H9 (cell line): ENCODE measurements at regions not wholly inside any gene's neighbourhood (a gene's known extent, or its start where the extent isn't known, plus 50 kb on each side); places are given as distances from the start of the nearest gene placed in this dataset.
"Not testable (repeated sequence)": the region's sequence is repeated elsewhere in the genome, so short reads cannot be mapped to it uniquely, and the experiment has no call there.

Source experiments
- DNase-seq: peaks from one replicate; pipeline ENCODE4 v3.0.0-alpha.2; 2017
- H2AFZ ChIP-seq: one replicate; pipeline ENCODE4 v1.6.1; 2013; ENCODE audit warnings: mild to moderate bottlenecking, low read length, control low read depth, moderate library complexity
- H2AK5ac ChIP-seq: 2 replicates; pipeline ENCODE4 v1.6.1; 2013; ENCODE audit warnings: low read length, control low read depth, mixed read lengths; ENCODE audit not compliant: insufficient read length
- H2BK120ac ChIP-seq: one replicate; pipeline ENCODE4 v1.6.1; 2013; ENCODE audit warnings: low read depth, mild to moderate bottlenecking, low read length, control low read depth, inconsistent platforms; ENCODE audit not compliant: poor library complexity, severe bottlenecking
- H2BK12ac ChIP-seq: 2 replicates; pipeline ENCODE4 v1.6.1; 2013; ENCODE audit warnings: low read length, control low read depth, mixed read lengths, low read depth; ENCODE audit not compliant: insufficient read length
- H2BK15ac ChIP-seq: 2 replicates; pipeline ENCODE4 v1.6.1; 2013; ENCODE audit warnings: low read depth, low read length, control low read depth
- H2BK20ac ChIP-seq: one replicate; pipeline ENCODE4 v1.6.1; 2013; ENCODE audit warnings: low read depth, mild to moderate bottlenecking, low read length, control low read depth, inconsistent platforms; ENCODE audit not compliant: poor library complexity, severe bottlenecking
- H2BK5ac ChIP-seq: 2 replicates; pipeline ENCODE4 v1.6.1; 2013; ENCODE audit warnings: low read length, control low read depth, mixed read lengths; ENCODE audit not compliant: insufficient read length
- H3K14ac ChIP-seq: 2 replicates; pipeline ENCODE4 v1.6.1; 2013; ENCODE audit warnings: low read length, control low read depth; ENCODE audit not compliant: insufficient read depth
- H3K18ac ChIP-seq: 2 replicates; pipeline ENCODE4 v1.6.1; 2013; ENCODE audit warnings: low read depth, mild to moderate bottlenecking, mixed read lengths, low read length, control low read depth; ENCODE audit not compliant: insufficient read length
- H3K23ac ChIP-seq: 2 replicates; pipeline ENCODE4 v1.6.1; 2013; ENCODE audit warnings: low read length, control low read depth, mixed read lengths, low read depth; ENCODE audit not compliant: insufficient read length
- H3K23me2 ChIP-seq: 2 replicates; pipeline ENCODE4 v1.6.1; 2013; ENCODE audit warnings: low read depth, mild to moderate bottlenecking, mixed read lengths, low read length, control low read depth; ENCODE audit not compliant: insufficient read length, poor library complexity, severe bottlenecking
- H3K27ac ChIP-seq: 2 replicates; pipeline ENCODE4 v1.5.1; 2013; ENCODE audit warnings: low read length, control low read depth, mixed read lengths, low read depth; ENCODE audit not compliant: insufficient read length
- H3K27me3 ChIP-seq: 2 replicates; pipeline ENCODE4 v1.6.1; 2013; ENCODE audit warnings: low read length, control low read depth, inconsistent platforms; ENCODE audit not compliant: insufficient read depth
- H3K4ac ChIP-seq: 2 replicates; pipeline ENCODE4 v1.6.1; 2013; ENCODE audit warnings: low read depth, mild to moderate bottlenecking, control low read depth, inconsistent platforms, low read length, moderate library complexity
- H3K4me1 ChIP-seq: 2 replicates; pipeline ENCODE4 v1.6.1; 2013; ENCODE audit warnings: low read length, control low read depth, inconsistent platforms; ENCODE audit not compliant: insufficient read depth
- H3K4me2 ChIP-seq: 2 replicates; pipeline ENCODE4 v1.6.1; 2013; ENCODE audit warnings: low read length, control low read depth, mixed read lengths; ENCODE audit not compliant: insufficient read length, insufficient read depth
- H3K56ac ChIP-seq: 2 replicates; pipeline ENCODE4 v1.6.1; 2013; ENCODE audit warnings: low read depth, mild to moderate bottlenecking, mixed read lengths, low read length, control low read depth; ENCODE audit not compliant: insufficient read length
- H3K79me1 ChIP-seq: 2 replicates; pipeline ENCODE4 v1.6.1; 2013; ENCODE audit warnings: low read depth, mild to moderate bottlenecking, moderate library complexity, low read length, control low read depth, inconsistent platforms; ENCODE audit not compliant: insufficient read depth, poor library complexity, severe bottlenecking
- H3K79me2 ChIP-seq: 2 replicates; pipeline ENCODE4 v1.6.1; 2013; ENCODE audit warnings: low read length, control low read depth, inconsistent platforms; ENCODE audit not compliant: insufficient read depth
- H3K9ac ChIP-seq: 2 replicates; pipeline ENCODE4 v1.6.1; 2013; ENCODE audit warnings: low read length, control low read depth, mixed read lengths; ENCODE audit not compliant: insufficient read length; ENCODE audit errors: extremely low read depth
- H3K9me3 ChIP-seq: one replicate; pipeline ENCODE4 v1.6.1; 2013; ENCODE audit warnings: low read depth, low read length, inconsistent platforms; ENCODE audit not compliant: control insufficient read depth
- H3T11ph ChIP-seq: one replicate; pipeline ENCODE4 v1.6.1; 2013; ENCODE audit warnings: mild to moderate bottlenecking, low read length, control low read depth, inconsistent platforms
- H4K20me1 ChIP-seq: one replicate; pipeline ENCODE4 v1.6.1; 2013; ENCODE audit not compliant: control insufficient read depth, insufficient read length, insufficient read depth
- H4K5ac ChIP-seq: 2 replicates; pipeline ENCODE4 v1.6.1; 2013; ENCODE audit warnings: low read depth, mild to moderate bottlenecking, mixed read lengths, low read length, control low read depth; ENCODE audit not compliant: insufficient read length
- H4K8ac ChIP-seq: replicated peaks from 2 replicates; pipeline ENCODE4 v1.6.1; 2013; ENCODE audit warnings: low read length, control low read depth, mixed read lengths, low read depth; ENCODE audit not compliant: insufficient read length
- H4K91ac ChIP-seq: 2 replicates; pipeline ENCODE4 v1.6.1; 2013; ENCODE audit warnings: low read depth, mild to moderate bottlenecking, moderate library complexity, mixed read lengths, low read length, control low read depth; ENCODE audit not compliant: insufficient read length
- H3K27ac Mint-ChIP-seq, 3 experiments: 2 replicates in 2 of 3; 3 replicates in 1 of 3; pipeline ENCODE4 v1.8.0; 2020 to 2021; ENCODE audit warnings: mixed read lengths in 3 of 3, mild to moderate bottlenecking in 1 of 3, moderate library complexity in 1 of 3
- H3K27me3 Mint-ChIP-seq: 2 replicates; pipeline ENCODE4 v1.8.0; 2021; ENCODE audit warnings: low read depth, mild to moderate bottlenecking, moderate library complexity, mixed read lengths
- H3K36me3 Mint-ChIP-seq, 3 experiments: 2 replicates in 2 of 3; 3 replicates in 1 of 3; pipeline ENCODE4 v1.8.0; 2020 to 2021; ENCODE audit warnings: low read depth in 3 of 3, mixed read lengths in 3 of 3; ENCODE audit not compliant: insufficient read depth in 1 of 3
- H3K4me1 Mint-ChIP-seq, 2 experiments: 2 replicates each; pipeline ENCODE4 v1.8.0; 2020; ENCODE audit warnings: mixed read lengths in 2 of 2
- H3K4me3 Mint-ChIP-seq, 2 experiments: 2 replicates in 1 of 2; 3 replicates in 1 of 2; pipeline ENCODE4 v1.8.0; 2020 to 2021; ENCODE audit warnings: mild to moderate bottlenecking in 2 of 2, mixed read lengths in 2 of 2, moderate library complexity in 1 of 2
- H3K9me3 Mint-ChIP-seq, 2 experiments: 2 replicates in 1 of 2; 3 replicates in 1 of 2; pipeline ENCODE4 v1.8.0; 2020; ENCODE audit warnings: mild to moderate bottlenecking in 2 of 2, mixed read lengths in 2 of 2, moderate library complexity in 1 of 2
- CTCF ChIP-seq: fragments of 200-600 bp; sonication (generic); conservative IDR thresholded peaks from 3 replicates; pipeline ENCODE4 v1.8.0; 2021; ENCODE audit warnings: antibody characterized with exemption, mild to moderate bottlenecking
- WGBS: extraction: QIAGEN DNeasy Blood & Tissue Kit; methylation state at CpG from one replicate; pipeline ENCODE4 v1.1.7; 2013; ENCODE audit warnings: missing lambda C conversion rate, low lambda C conversion rate, mixed read lengths; ENCODE audit not compliant: insufficient read length; ENCODE audit errors: extremely low coverage; 5-methylcytosine and 5-hydroxymethylcytosine counted together

DNA sequence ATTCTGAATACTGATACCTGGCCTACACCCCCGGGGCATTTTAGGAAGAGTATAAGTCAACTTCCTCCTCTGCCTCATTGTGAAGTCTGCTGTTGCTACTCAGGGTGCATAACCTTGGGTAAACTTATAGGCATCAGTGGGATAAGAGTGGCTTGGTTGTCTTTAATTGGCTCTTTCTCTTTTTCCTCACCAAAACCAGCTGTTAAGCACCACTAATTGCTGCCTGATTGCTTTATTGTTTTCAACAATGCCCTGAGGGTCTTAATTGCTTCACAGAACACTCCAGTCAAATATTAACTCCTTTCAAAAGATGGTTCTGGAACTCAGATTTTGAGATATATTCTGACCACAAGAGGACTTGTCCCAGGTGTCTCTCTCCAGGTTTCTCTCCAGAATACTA, 337.0 kb upstream of the MAGEB16 start:
- H3K4me2 ChIP-seq: no peak overlapping the region

DNA sequence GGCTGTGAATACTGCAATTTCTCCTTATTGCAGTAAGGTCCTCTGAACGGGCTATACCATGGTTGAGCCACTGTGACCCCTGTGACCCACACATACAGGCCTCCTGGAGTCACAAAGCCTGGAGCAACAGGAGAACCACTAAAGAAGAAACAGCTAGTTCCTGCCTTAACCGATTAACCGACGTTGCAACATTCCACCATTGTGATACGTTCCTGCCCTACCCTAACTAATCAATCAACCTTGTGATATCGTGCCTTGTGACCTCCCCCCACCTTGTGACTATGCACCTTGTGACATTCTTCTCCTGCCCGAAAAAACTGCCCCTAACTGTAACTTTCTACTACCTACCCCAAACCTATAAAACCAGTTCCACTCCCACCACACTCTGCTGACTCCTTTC, 301.5 kb upstream of the MAGEB16 start:
- H3K79me2 ChIP-seq, H4K91ac ChIP-seq, H3K4me1 ChIP-seq, H4K5ac ChIP-seq, H3T11ph ChIP-seq, H3K56ac ChIP-seq, H3K4ac ChIP-seq, H3K23ac ChIP-seq, H2BK120ac ChIP-seq, H4K20me1 ChIP-seq, H3K27ac Mint-ChIP-seq, H2BK15ac ChIP-seq, H3K36me3 Mint-ChIP-seq, H3K23me2 ChIP-seq, H2BK20ac ChIP-seq, H2AFZ ChIP-seq, H3K18ac ChIP-seq, DNase-seq, H2AK5ac ChIP-seq, H3K4me2 ChIP-seq, H2BK5ac ChIP-seq, H2BK12ac ChIP-seq, H3K4me3 Mint-ChIP-seq, H4K8ac ChIP-seq, H3K27me3 ChIP-seq, H3K27me3 Mint-ChIP-seq, H3K4me1 Mint-ChIP-seq, H3K9ac ChIP-seq, H3K14ac ChIP-seq, H3K9me3 ChIP-seq, H3K79me1 ChIP-seq, H3K27ac ChIP-seq: not testable (repeated sequence)
- WGBS: no CpG with 5 or more reads among the region's 7 CpGs
- peaks cover 51 to 64% of the 10 kb centered on the region in 2 experiments for H3K9me3 Mint-ChIP-seq

More for the DNA sequence above, 337.0 kb upstream of the MAGEB16 start:
- H3K9ac ChIP-seq: no peak overlapping the region
- Mint-ChIP-seq H3K4me3 (no peak overlapping the region), H3K4me1 (no peaks in the 10 kb centered on the region), H3K9me3 (peaks cover 59 to 70% of the 10 kb centered on the region in 2 experiments), H3K36me3 (peaks cover 0 to 10% (median 8%) of the 10 kb centered on the region in 3 experiments; a peak in 5 of 7 replicates), H3K27ac (no peak overlapping the region), H3K27me3 (no peaks in the 10 kb centered on the region)
- H2BK5ac ChIP-seq: no peak overlapping the region
- no CpG with 5 or more reads among the region's 1 CpG for WGBS
- no peak for DNase-seq
- no peak overlapping the region for H2BK120ac ChIP-seq
- no peak overlapping the region for H2BK15ac ChIP-seq
- no peak overlapping the region for H4K5ac ChIP-seq
- H3K23me2 ChIP-seq: no peaks in the 10 kb centered on the region
- H3K27ac ChIP-seq: no peak overlapping the region
- H3K56ac ChIP-seq: no peak overlapping the region
- H3K4me1 ChIP-seq: no peaks in the 10 kb centered on the region
- H4K91ac ChIP-seq: no peak overlapping the region
- no peaks in the 10 kb centered on the region for H3K79me2 ChIP-seq
- H3K23ac ChIP-seq: no peak overlapping the region
- no peaks in the 10 kb centered on the region for H3K9me3 ChIP-seq
- H2AK5ac ChIP-seq: no peak overlapping the region
- no peak overlapping the region for H3T11ph ChIP-seq
- H3K27me3 ChIP-seq: no peaks in the 10 kb centered on the region
- no peaks in the 10 kb centered on the region for H3K79me1 ChIP-seq
- no peak overlapping the region for H2AFZ ChIP-seq
- no peaks in the 10 kb centered on the region for H4K20me1 ChIP-seq
- H3K18ac ChIP-seq: no peak overlapping the region
- TF ChIP-seq CTCF: no peak
- no peak overlapping the region for H2BK12ac ChIP-seq
- no peak overlapping the region for H2BK20ac ChIP-seq
- no peak overlapping the region for H3K4ac ChIP-seq
- no peak overlapping the region for H4K8ac ChIP-seq
- no peak overlapping the region for H3K14ac ChIP-seq
